ENCODE measurements at regions not wholly inside any gene's neighbourhood (a gene's known extent, or its start where the extent isn't known, plus 50 kb on each side); places are given as distances from the start of the nearest gene placed in this dataset.

GRCh38 chr21:33125680-33126375 is 55.9 kb downstream of the OLIG1 start:
- Histone ChIP-seq H3K36me3 (no peaks in the 10 kb centered on the region), H3K27ac (no peak overlapping the region), H3K4me1 (peaks cover 0 to 13% (median 3%) of the 10 kb centered on the region in 6 donors), H3K27me3 (replicated peaks in 1 of 7) (peaks cover 0 to 56% (median 0%) of the 10 kb centered on the region in 7 donors), H3K9me3 (no peaks in the 10 kb centered on the region), H3K4me3 (no peak overlapping the region)
- WGBS, 5 donors, result 77 to 87% (median 82%) methylated on average over 9 of the region's 9 CpGs
- DNase-seq, result no peak
- intact Hi-C loops (cut with DNase I; ENCODE audit: low total_unique reads), result loop anchor here (5.0 kb wide), 1 partner anchor 184 kb away; no protein-coding TSS in a partner anchor
- TF ChIP-seq POLR2AphosphoS5 (IDR thresholded peaks at IDR 0.05) (no peak), POLR2A (IDR thresholded peaks at IDR 0.05) (no peak)
- TF ChIP-seq, protein P1, sequence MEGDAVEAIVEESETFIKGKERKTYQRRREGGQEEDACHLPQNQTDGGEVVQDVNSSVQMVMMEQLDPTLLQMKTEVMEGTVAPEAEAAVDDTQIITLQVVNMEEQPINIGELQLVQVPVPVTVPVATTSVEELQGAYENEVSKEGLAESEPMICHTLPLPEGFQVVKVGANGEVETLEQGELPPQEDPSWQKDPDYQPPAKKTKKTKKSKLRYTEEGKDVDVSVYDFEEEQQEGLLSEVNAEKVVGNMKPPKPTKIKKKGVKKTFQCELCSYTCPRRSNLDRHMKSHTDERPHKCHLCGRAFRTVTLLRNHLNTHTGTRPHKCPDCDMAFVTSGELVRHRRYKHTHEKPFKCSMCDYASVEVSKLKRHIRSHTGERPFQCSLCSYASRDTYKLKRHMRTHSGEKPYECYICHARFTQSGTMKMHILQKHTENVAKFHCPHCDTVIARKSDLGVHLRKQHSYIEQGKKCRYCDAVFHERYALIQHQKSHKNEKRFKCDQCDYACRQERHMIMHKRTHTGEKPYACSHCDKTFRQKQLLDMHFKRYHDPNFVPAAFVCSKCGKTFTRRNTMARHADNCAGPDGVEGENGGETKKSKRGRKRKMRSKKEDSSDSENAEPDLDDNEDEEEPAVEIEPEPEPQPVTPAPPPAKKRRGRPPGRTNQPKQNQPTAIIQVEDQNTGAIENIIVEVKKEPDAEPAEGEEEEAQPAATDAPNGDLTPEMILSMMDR (IDR thresholded peaks at IDR 0.05 in 8 of 11, conservative IDR thresholded peaks at IDR 0.05 in 3 of 11), result no peak

DNA sequence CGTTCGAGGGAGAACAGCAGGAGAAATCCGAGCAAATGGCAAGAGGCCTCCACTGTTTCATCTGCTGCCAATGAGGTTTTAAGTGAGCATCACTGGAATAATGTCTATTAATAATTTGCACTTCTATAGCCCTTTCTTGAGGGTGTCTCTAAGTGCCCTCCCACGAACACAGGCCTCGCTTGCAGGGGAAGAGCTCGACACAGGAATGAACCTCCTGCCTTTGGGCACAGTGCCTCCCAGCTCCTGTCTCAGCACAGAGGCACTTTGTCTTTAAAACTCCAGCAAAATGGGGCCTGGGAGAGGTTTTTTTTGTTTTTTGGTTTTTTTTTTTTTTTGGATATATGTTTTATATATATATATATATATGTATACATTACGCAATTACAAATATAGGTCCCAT is 56.6 kb downstream of the OLIG1 start:
- no peak for TF ChIP-seq POLR2A (IDR thresholded peaks at IDR 0.05)
- TF ChIP-seq, protein P1 (IDR thresholded peaks at IDR 0.05 in 8 of 11, conservative IDR thresholded peaks at IDR 0.05 in 3 of 11), result no peak
- DNase-seq, result no peak
- no peaks in the 10 kb centered on the region for H3K9me3 ChIP-seq
- peaks cover 0 to 58% (median 6%) of the 10 kb centered on the region in 7 donors for H3K27me3 ChIP-seq (replicated peaks in 1 of 7)
- H3K27ac ChIP-seq, result no peak overlapping the region
- no peak overlapping the region for H3K4me3 ChIP-seq
- peaks cover 0 to 13% (median 3%) of the 10 kb centered on the region in 6 donors for H3K4me1 ChIP-seq
- 71 to 95% (median 89%) methylated on average over 7 of the region's 7 CpGs for WGBS, 5 donors
- H3K36me3 ChIP-seq, result no peaks in the 10 kb centered on the region
- intact Hi-C loops (cut with DNase I; ENCODE audit: low total_unique reads), result loop anchor here (5.0 kb wide), 1 partner anchor 184 kb away; no protein-coding TSS in a partner anchor

GRCh38 chr21:33127154-33127867 is 57.4 kb downstream of the OLIG1 start:
- Histone ChIP-seq H3K27ac (no peak overlapping the region), H3K36me3 (no peaks in the 10 kb centered on the region), H3K27me3 (replicated peaks in 1 of 7) (peaks cover 0 to 57% (median 9%) of the 10 kb centered on the region in 7 donors), H3K4me1 (peaks cover 0 to 13% (median 3%) of the 10 kb centered on the region in 6 donors), H3K9me3 (no peaks in the 10 kb centered on the region), H3K4me3 (peak overlapping the region in 2 of 8 donors; percentile 35 to 54)
- TF ChIP-seq, protein P1 (IDR thresholded peaks at IDR 0.05 in 8 of 11, conservative IDR thresholded peaks at IDR 0.05 in 3 of 11), result peak; percentile 28 to 82 (median 69)
- TF ChIP-seq POLR2AphosphoS5 (IDR thresholded peaks at IDR 0.05), result no peak
- WGBS, 5 donors, result 4 to 7% (median 6%) methylated on average over 17 to 18 of the region's 18 CpGs
- DNase-seq, result peak; percentile 84
- intact Hi-C loops (cut with DNase I; ENCODE audit: low total_unique reads), result loop anchor here (5.0 kb wide), 1 partner anchor 185 kb away; no protein-coding TSS in a partner anchor

- Histone ChIP-seq H3K36me3 (no peaks in the 10 kb centered on the region), H3K27me3 (replicated peaks in 1 of 7) (peaks cover 0 to 56% (median 9%) of the 10 kb centered on the region in 7 donors), H3K9me3 (no peaks in the 10 kb centered on the region), H3K4me1 (peaks cover 0 to 13% (median 3%) of the 10 kb centered on the region in 6 donors), H3K4me3 (no peak overlapping the region), H3K27ac (no peak overlapping the region)
- 35 to 45% (median 43%) methylated on average over 6 of the region's 6 CpGs for WGBS, 5 donors
- intact Hi-C loops (cut with DNase I; ENCODE audit: low total_unique reads), result loop anchor here (5.0 kb wide), 1 partner anchor 186 kb away; no protein-coding TSS in a partner anchor
- TF ChIP-seq POLR2A (IDR thresholded peaks at IDR 0.05) (no peak), POLR2AphosphoS5 (IDR thresholded peaks at IDR 0.05) (no peak)
- TF ChIP-seq, protein P1 (IDR thresholded peaks at IDR 0.05 in 8 of 11, conservative IDR thresholded peaks at IDR 0.05 in 3 of 11), result no peak
- DNase-seq, result no peak
These were observed 57.9 kb downstream of the OLIG1 start for GRCh38 chr21:33127868-33128242.
